SK-N-SH treated with all-trans-retinoic acid at 6 μM for 48 hours (cell line): ENCODE measurements at regions not wholly inside any gene's neighbourhood (a gene's known extent, or its start where the extent isn't known, plus 50 kb on each side); places are given as distances from the start of the nearest gene placed in this dataset.

Source experiments
- BACH2 ChIP-seq: fragments of 250-450 bp; sonication (Bioruptor Pico); IDR thresholded peaks from 2 replicates; pipeline ENCODE4 v1.9.0; 2021; ENCODE audit warnings: mild to moderate bottlenecking, borderline replicate concordance
- ISL1 ChIP-seq: fragments of 250-450 bp; sonication (Bioruptor Pico); IDR thresholded peaks from 2 replicates; pipeline ENCODE4 v2.1.2; 2022; ENCODE audit warnings: mild to moderate bottlenecking, moderate library complexity
- SNAI2 ChIP-seq: fragments of 250-450 bp; sonication (Bioruptor Pico); IDR thresholded peaks from 2 replicates; pipeline ENCODE4 v1.5.0; 2020; ENCODE audit warnings: mild to moderate bottlenecking, moderate library complexity
- ZC3H10 ChIP-seq: fragments of 250-450 bp; sonication (Bioruptor Pico); IDR thresholded peaks from 2 replicates; pipeline ENCODE4 v1.5.1; 2021; ENCODE audit warnings: mild to moderate bottlenecking, moderate library complexity
- ZFP30 ChIP-seq: fragments of 450-650 bp; formaldehyde crosslinking; IDR thresholded peaks from 2 replicates; pipeline ENCODE4 v1.5.0; 2022; ENCODE audit warnings: mild to moderate bottlenecking, moderate library complexity
- ZNF565 ChIP-seq: fragments of 450-650 bp; formaldehyde crosslinking; conservative IDR thresholded peaks from 2 replicates; pipeline ENCODE4 v1.5.0; 2020; ENCODE audit warnings: low read depth, mild to moderate bottlenecking, moderate library complexity

- TF ChIP-seq SNAI2 (CRISPR knock-in tag) = no peak
- TF ChIP-seq BACH2 (CRISPR knock-in tag) = no peak
- no peak for TF ChIP-seq ZC3H10 (CRISPR knock-in tag)
- TF ChIP-seq ZFP30 = no peak
- TF ChIP-seq ZNF565 (CRISPR knock-in tag) = no peak
- TF ChIP-seq ISL1 = no peak
These were observed 85.1 kb downstream of the RSPH3 start for GRCh38 chr6:158914923-158915322.
